GM19463 (cell line): ENCODE measurements at regions not wholly inside any gene's neighbourhood (a gene's known extent, or its start where the extent isn't known, plus 50 kb on each side); places are given as distances from the start of the nearest gene placed in this dataset.
"Not testable (repeated sequence)": the region's sequence is repeated elsewhere in the genome, so short reads cannot be mapped to it uniquely, and the experiment has no call there.

Source experiments
- ATAC-seq: cut with Tn5 transposase; IDR thresholded peaks from one replicate; pipeline ENCODE4 v1.9.1; 2021; ENCODE audit warnings: mild to moderate bottlenecking, moderate library complexity; ENCODE audit not compliant: unreplicated experiment

DNA sequence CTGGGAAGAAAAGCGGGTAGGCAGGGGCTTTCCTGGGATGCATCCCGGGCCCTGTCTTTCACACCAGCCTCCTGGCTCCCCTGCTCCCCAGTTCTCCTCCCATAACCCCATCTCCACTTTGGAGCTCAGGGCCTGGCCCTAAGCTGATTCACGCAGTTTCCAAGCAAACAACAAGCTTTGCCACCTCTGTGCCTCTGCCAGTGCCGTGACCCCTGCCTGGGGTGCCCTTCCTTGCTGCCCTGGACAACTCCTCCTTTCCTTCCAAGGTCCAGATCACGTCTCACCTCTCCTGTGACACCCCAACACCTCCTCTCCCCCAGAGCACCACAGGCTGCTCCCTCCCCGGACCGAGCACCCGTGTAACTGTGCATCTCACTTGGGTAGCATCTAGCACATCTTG is 184.5 kb downstream of the NPIPB11 start:
- ATAC-seq: not testable (repeated sequence)

DNA sequence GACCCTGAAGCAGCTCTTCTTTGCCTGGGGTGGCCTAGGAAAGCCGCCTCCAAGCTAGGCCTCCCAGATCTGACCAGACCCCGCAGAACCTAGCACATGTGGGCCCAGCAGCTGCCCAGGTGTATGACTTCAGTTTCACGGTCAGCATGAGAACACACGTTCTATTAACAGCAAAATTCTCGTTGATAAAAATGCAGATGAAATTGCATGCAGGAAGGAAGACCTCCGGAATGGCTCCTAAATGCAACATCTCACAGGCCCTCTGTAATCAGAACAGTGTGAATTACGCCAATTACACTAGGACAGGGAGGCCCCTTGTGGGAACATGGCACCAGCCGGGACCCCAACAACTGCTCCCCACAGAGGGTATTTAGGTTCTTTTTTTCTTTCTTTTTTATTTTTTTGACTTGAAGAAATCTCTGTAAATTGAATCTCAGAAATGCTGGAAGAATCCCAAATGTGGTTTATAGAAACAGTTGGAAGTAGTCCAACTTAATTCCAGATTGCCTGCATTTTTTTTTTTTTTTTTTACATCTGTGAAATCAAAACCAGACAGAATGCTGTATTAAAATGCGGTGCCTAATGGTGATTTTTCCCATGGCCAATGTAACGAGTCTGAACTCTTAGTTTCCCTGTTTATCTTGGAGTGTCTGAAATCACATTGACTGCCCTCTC is 185.1 kb downstream of the NPIPB11 start:
- ATAC-seq: not testable (repeated sequence)

DNA sequence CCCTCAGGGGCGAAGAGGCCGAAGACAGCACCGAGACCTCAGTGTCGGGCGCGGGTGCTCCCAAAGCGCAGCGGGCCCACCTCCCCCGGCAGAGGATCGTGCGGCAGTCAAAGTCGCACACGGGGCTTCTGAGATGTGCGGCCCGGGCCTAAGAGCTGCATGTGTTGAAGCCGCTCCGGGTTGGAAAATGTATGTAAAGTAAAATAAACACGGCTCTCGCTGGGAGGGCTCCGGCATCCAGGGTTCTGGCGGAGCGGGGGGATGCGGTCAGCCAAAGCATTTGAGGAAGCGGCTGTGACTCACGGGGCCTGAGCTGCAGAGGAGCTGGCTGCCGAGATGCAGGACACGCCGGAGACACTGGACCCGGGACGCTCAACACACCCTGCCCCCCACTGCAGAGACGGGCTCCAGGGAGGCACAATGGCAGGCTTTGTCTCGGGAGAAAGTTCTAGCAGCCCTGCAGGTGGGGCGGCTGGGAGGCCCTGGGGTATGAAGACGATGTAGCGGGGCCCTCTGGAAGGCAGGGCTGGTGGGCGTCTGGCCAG is 185.8 kb downstream of the NPIPB11 start:
- ATAC-seq: not testable (repeated sequence)

- not testable (repeated sequence) for ATAC-seq
Observed at GRCh38 chr16:29219966-29220646, 186.4 kb downstream of the NPIPB11 start.

DNA sequence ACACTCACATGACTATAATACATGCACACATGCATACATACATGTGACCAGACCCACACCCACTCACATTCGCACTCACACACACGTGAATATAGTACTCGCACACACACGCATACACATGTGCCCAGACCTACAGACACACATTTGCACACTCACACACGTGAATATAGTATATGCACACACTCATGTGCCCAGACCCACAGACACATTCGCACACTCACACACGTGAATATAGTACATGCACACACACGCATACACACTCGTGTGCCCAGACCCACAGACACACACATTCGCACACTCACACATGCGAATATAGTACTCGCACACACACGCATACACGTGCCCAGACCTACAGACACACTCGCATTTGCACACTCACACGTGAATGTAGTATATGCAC is 186.9 kb downstream of the NPIPB11 start:
- ATAC-seq: not testable (repeated sequence)

DNA sequence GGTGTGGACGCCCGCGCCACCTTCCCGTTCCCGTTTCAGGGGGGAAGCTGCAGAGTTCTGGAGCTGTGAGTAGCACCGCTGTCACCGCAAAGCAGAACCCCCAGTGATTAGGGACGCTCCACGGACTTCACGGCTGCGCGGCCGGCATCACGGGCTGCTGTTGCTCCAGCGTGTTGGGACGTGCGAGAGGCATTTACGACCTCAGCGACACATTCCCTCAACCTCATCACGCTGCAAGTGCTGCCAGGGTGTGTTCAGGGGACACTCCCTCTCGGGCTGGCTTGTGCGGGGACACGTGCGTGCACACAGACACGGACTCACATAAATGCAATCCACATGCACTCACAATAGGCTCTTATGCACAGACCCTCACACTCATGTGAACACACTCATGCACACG is 187.9 kb downstream of the NPIPB11 start:
- not testable (repeated sequence) for ATAC-seq

GRCh38 chr16:29218171-29218570 is 188.3 kb downstream of the NPIPB11 start:
- not testable (repeated sequence) for ATAC-seq

DNA sequence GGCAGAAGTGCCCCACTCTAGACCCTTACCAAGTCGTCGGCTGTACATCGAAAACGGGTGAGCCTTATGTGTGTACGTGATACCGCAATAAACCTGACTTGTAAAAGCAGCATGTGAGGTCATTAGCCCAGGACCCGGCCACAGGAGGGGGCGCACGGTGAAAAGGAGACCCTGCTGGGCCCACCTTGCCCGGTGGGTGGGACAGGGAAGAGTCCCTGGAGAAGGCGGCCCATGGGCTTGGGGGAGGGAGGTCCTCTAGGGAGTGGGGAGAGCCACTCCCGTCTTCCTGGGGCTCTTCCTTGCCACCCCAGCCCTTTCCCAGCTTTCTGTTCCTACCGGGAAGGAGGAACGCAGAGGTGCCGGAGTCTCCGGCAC is 188.8 kb downstream of the NPIPB11 start:
- not testable (repeated sequence) for ATAC-seq

GRCh38 chr16:29217104-29217751 is 189.3 kb downstream of the NPIPB11 start:
- ATAC-seq: not testable (repeated sequence)

DNA sequence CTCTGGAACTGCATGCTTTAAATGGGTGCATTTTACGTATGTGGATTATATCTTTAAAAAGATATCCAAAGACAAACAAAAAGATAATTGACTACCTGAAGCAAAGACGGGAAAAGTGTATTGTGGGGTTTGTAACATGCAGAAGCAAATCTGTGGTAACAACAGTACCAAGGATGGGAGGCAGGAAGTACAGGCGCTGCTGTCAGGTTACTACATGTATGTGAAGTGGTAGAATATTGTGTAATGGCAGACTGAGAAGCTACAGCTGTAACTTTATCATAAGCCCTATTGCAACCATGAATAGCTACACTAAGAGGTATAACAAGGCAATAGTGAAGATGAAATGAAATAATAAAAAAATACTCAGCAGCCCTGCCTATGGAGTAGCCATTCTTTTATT is 192.7 kb downstream of the NPIPB11 start:
- not testable (repeated sequence) for ATAC-seq

DNA sequence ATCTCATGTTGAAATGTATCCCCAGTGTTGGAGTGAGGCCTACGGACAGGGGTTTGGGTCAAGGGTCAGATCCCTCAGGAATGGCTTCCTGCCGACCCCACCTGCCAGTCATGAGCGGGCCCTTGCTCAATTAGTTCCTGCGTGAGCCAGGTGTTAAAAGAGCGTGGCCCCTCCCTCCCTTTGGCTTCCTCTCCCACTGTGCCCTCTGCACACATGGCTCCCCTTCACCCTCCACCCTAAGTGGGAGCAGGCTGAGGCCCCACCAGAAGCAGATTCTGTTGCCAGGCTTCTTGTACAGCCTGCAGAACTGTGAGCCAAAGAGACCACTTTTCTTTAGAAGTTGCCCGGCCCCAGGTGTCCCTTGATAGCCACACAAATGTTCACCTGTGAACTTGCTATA is 193.3 kb downstream of the NPIPB11 start:
- not testable (repeated sequence) for ATAC-seq

DNA sequence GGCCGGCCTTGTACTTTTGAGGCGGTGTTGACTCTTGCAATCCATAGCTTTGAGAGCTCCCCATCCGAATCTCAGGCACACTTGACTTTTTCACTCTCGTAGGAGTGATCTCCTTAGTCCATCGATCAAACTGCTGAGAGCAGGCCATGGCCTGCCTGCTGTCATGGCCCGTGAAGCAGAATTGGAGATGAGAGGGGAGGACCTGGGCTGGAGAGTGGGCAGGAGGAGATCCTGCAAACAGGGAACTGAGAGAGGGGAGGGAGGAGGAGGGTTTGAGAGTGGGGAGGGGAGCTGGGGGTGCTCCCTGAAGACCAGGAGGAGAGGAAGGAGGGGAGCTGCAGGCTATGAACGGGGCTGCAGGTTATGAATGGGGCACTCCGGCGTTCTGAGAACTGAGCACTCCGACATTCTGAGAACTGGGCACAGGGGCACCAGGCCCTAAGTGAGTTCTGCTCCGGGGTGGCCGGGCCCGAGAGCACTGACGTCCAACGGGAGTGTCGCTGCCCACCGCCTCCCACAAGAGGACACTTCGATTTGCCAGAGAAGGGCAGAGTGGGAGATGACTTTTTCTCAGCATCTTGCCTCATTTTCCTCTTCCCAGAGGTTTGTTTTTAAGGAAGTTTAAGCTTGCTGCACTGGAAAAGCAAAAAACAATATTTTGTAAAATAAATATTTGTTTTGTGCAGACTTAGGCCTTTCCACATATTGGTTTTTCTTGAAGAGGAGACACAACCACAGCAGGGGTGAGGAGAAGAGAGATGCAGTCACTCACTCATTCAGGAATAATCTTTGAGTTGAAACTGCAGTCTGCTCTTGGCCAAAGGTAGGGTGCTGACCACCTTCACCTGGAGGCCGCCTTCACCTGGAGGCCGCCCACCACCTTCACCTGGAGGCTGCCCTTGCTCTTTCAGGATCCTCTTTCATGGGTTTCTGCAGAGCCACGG is 194.2 kb downstream of the NPIPB11 start:
- not testable (repeated sequence) for ATAC-seq

DNA sequence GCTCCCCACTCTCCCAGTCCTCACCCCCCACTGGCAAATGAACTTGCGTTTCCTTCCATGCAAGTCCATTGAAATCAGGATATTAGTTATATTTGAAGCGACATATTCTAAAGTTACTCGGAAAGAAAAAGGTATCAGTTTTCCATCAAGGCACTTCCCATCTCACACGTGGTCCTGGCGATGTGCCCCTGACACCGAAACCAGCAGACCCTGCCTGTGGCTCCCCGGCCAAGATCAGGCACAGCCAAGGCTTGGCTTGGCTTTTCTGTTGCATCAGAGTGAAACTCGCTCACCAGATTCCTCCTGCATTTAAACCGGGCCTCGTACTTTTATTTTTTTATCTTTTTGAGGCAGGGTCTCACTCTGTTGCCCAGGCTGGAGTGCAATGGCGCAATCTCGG is 195.1 kb downstream of the NPIPB11 start:
- not testable (repeated sequence) for ATAC-seq

GRCh38 chr16:29210299-29211150 is 196.0 kb downstream of the NPIPB11 start:
- ATAC-seq: not testable (repeated sequence)

DNA sequence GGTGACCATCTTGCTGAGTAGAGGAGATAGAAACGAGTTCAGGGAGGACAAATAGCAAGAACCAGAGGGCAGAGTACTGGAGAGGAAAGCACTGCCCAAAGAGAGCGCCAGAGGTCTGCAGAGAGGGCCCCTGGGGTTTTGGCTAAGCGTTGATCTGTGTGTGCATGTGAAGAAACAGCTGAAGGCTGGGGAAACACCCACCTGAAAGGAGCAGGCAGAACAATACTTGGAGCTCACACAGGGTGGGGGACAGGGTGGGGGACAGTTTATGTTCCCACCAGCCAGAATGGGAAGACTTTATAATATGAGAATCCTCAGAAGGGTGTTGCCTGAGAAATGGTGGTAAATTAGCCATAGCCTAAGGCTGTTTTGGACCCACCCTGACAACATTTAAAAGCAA is 200.4 kb downstream of the NPIPB11 start:
- ATAC-seq: not testable (repeated sequence)

- not testable (repeated sequence) for ATAC-seq
Observed at GRCh38 chr16:29205151-29205550, 201.4 kb downstream of the NPIPB11 start.

GRCh38 chr16:29204806-29205135 is 201.7 kb downstream of the NPIPB11 start:
- ATAC-seq: no peak

DNA sequence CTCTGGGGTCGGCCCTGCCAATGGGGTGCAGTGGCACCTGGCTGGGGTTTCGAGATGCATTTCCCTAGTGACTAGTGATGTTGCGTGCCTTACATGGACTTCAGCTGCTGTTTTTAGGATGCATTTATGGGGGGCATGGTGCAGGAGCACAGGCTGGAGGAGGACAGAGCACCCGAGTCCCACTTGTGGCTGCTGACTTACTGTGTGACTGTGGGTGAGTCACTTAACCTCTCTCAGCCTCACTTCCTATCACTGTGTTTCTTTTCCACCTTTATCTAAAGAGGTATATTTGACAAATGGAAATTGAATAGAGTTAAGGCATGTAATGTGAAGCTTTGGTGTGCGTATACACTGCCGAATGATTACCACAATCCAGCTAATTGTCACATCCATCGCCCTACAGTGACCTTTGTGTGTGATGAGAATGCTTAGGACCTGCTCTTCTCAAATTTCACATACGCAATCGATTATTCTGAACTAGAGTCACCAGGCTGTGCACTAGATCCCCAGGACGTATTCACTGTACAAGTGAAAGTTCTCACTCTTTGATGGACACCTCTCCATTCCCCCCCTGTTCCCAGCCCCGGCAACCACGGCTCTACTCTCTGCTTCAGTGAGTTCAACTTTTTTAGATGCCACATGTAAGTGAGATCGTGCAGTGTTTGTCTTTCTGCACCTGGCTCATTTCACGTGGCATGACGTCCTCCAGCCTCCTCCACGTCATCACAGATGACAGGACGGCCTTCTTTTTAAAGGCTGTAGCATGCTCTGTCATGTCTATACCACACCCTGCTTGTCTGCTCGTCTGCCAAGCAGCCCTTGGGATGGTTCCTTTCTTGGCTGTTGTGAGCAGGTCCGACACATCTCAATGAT is 202.3 kb downstream of the NPIPB11 start:
- ATAC-seq: not testable (repeated sequence)
